ENCODE measurements at regions not wholly inside any gene's neighbourhood (a gene's known extent, or its start where the extent isn't known, plus 50 kb on each side); places are given as distances from the start of the nearest gene placed in this dataset.

- no peak for TF ChIP-seq CTCF (IDR thresholded peaks at IDR 0.05; ENCODE audit: low read length)
- no peak for TF ChIP-seq EZH2 (IDR thresholded peaks at IDR 0.05; ENCODE audit: borderline replicate concordance, low read length)
Observed at GRCh38 chr10:108582387-108582786, 1340.9 kb downstream of the XPNPEP1 start.

Data from OCI-LY1 (cell line).